ENCODE measurements at regions not wholly inside any gene's neighbourhood (a gene's known extent, or its start where the extent isn't known, plus 50 kb on each side); places are given as distances from the start of the nearest gene placed in this dataset. TPM values are rescaled to one million over a fixed set of nuclear protein-coding genes. Genes with fewer than 3 reads are reported as not detected.

Small RNA genes in the stretch of these regions (microRNA-seq; reads per million reads assigned to microRNA genes)
- gene MIR3919 (ENCODE audit: unreplicated experiment), result not detected
